Thyroid gland (tissue), 4 donors: ENCODE measurements at regions not wholly inside any gene's neighbourhood (a gene's known extent, or its start where the extent isn't known, plus 50 kb on each side); places are given as distances from the start of the nearest gene placed in this dataset.

Experiments used
- POLR2A ChIP-seq, 2 donors: fragments of 450-650 bp; IDR thresholded peaks; one replicate each; pipeline ENCODE4 v1.6.1; 2017; ENCODE audit warnings: antibody characterized with exemption in 2 of 2, mild to moderate bottlenecking in 2 of 2, moderate library complexity in 1 of 2
- TF ChIP-seq, protein P1 (sequence below), 6 experiments: fragments of 200-600 bp in 3 of 6; fragments of 450-650 bp in 3 of 6; sonication (generic) in 3 of 6; IDR thresholded peaks; one replicate each; pipeline ENCODE4 v1.5.1; 2016 to 2019; ENCODE audit warnings: antibody characterized with exemption in 6 of 6, mild to moderate bottlenecking in 2 of 6, inconsistent platforms in 1 of 6, moderate library complexity in 1 of 6

DNA sequence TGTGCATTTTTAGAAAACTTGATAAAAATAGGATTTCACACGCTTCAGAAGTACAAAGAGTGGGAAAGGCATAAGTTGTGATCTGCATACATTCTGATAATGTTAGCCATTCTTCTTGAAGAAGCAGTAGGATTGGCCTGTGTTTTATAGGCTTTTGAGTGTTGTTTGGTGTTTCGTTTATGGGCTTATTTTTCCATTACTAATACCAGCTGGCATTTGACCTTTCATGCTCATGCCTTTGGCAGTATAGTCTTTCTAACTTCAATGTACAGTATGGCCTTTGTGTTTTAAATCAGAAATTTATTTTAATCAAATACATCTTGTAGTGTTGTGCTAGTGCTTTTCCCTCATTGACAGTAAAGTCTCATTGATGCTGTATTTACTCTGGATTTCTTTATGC is 51.5 kb upstream of the SLC4A4 start:
- TF ChIP-seq, protein P1, sequence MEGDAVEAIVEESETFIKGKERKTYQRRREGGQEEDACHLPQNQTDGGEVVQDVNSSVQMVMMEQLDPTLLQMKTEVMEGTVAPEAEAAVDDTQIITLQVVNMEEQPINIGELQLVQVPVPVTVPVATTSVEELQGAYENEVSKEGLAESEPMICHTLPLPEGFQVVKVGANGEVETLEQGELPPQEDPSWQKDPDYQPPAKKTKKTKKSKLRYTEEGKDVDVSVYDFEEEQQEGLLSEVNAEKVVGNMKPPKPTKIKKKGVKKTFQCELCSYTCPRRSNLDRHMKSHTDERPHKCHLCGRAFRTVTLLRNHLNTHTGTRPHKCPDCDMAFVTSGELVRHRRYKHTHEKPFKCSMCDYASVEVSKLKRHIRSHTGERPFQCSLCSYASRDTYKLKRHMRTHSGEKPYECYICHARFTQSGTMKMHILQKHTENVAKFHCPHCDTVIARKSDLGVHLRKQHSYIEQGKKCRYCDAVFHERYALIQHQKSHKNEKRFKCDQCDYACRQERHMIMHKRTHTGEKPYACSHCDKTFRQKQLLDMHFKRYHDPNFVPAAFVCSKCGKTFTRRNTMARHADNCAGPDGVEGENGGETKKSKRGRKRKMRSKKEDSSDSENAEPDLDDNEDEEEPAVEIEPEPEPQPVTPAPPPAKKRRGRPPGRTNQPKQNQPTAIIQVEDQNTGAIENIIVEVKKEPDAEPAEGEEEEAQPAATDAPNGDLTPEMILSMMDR (IDR thresholded peaks at IDR 0.05): no peak
- no peak for TF ChIP-seq POLR2A (IDR thresholded peaks at IDR 0.05)
